ENCODE measurements at regions not wholly inside any gene's neighbourhood (a gene's known extent, or its start where the extent isn't known, plus 50 kb on each side); places are given as distances from the start of the nearest gene placed in this dataset.

- no peak for TF ChIP-seq POLR2AphosphoS5 (IDR thresholded peaks at IDR 0.05)
- TF ChIP-seq CTCF (IDR thresholded peaks at IDR 0.05) = no peak
- TF ChIP-seq POLR2A (IDR thresholded peaks at IDR 0.05) = no peak
- TF ChIP-seq EP300 (IDR thresholded peaks at IDR 0.05) = no peak
Observed at GRCh38 chr4:24683116-24683515, 98.8 kb upstream of the DHX15 start.
